Lower leg skin (tissue), 3 donors: ENCODE measurements at regions not wholly inside any gene's neighbourhood (a gene's known extent, or its start where the extent isn't known, plus 50 kb on each side); places are given as distances from the start of the nearest gene placed in this dataset.

ENCODE experiments used
- POLR2A ChIP-seq, 2 donors: fragments of 450-650 bp; IDR thresholded peaks; one replicate each; pipeline ENCODE4 v1.6.1; 2016 to 2017; ENCODE audit warnings: antibody characterized with exemption in 2 of 2, mild to moderate bottlenecking in 1 of 2, moderate library complexity in 1 of 2
- TF ChIP-seq, protein P1 (sequence below), 3 donors: fragments of 450-650 bp; IDR thresholded peaks; one replicate each; pipeline ENCODE4 v1.5.1; 2016; ENCODE audit warnings: antibody characterized with exemption in 3 of 3, mild to moderate bottlenecking in 3 of 3, moderate library complexity in 2 of 3

- TF ChIP-seq, protein P1, sequence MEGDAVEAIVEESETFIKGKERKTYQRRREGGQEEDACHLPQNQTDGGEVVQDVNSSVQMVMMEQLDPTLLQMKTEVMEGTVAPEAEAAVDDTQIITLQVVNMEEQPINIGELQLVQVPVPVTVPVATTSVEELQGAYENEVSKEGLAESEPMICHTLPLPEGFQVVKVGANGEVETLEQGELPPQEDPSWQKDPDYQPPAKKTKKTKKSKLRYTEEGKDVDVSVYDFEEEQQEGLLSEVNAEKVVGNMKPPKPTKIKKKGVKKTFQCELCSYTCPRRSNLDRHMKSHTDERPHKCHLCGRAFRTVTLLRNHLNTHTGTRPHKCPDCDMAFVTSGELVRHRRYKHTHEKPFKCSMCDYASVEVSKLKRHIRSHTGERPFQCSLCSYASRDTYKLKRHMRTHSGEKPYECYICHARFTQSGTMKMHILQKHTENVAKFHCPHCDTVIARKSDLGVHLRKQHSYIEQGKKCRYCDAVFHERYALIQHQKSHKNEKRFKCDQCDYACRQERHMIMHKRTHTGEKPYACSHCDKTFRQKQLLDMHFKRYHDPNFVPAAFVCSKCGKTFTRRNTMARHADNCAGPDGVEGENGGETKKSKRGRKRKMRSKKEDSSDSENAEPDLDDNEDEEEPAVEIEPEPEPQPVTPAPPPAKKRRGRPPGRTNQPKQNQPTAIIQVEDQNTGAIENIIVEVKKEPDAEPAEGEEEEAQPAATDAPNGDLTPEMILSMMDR (IDR thresholded peaks at IDR 0.05) = no peak
- TF ChIP-seq POLR2A (IDR thresholded peaks at IDR 0.05) = no peak
Observed at GRCh38 chr9:126088336-126088735, 238.3 kb upstream of the MVB12B start.
